Left lobe of liver (tissue), 2 donors: ENCODE measurements at regions not wholly inside any gene's neighbourhood (a gene's known extent, or its start where the extent isn't known, plus 50 kb on each side); places are given as distances from the start of the nearest gene placed in this dataset.

Experiments used
- ATAC-seq: fragments of 200-7000 bp; cut with Tn5 transposase; one replicate; pipeline ENCODE4 v1.9.1; 2020; ENCODE audit warnings: mild to moderate bottlenecking, moderate library complexity
- DNase-seq: peaks from one replicate; pipeline ENCODE4 v3.0.0-alpha.2; 2020; ENCODE audit warnings: low spot score
- donor health status: DM: no; HTN: no; CAD: no; lungs with moderate emphysema.
- donor health status: DM: no; HTN: yes; CAD: no.

DNA sequence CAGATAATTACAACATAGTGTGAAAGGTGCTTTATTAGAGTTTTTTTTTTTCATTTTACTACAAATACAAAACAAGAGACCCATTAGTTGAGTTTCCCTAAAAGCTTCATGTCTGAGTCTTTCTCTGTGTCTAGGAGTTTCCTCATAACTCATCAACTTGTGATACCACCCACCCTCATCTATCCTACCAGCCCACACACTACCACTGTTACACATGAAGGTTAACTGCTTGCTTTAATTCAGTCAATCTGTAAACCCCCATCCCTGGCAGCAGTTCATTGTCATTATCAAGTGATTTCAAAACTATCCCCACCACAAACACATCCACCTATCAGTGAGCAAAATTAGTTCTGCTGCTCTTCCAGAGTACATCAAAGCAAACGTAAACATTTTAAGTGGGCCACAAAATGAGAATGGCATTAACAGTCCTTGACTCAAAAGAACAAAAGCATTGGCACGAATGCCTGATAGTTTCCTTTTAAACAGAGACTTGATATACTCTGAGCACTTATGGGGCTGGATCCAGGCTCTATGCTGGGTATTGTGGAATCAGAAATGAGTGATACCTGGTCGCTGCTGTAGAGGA lies 331.6 kb upstream of the FAM241A start:
- DNase-seq: no peak
- no peak for ATAC-seq

GRCh38 chr4:111814961-111815360 lies 330.3 kb upstream of the FAM241A start:
- DNase-seq: no peak
- no peak for ATAC-seq

GRCh38 chr4:111821342-111821741 lies 323.9 kb upstream of the FAM241A start:
- no peak for ATAC-seq

GRCh38 chr4:111836601-111837000 lies 308.7 kb upstream of the FAM241A start:
- no peak for ATAC-seq
- DNase-seq: no peak

More at GRCh38 chr4:111821342-111821741, 323.9 kb upstream of the FAM241A start:
- DNase-seq: no peak

GRCh38 chr4:111837761-111838160 lies 307.5 kb upstream of the FAM241A start:
- ATAC-seq (no peak), DNase-seq (no peak)

GRCh38 chr4:111838406-111838930 lies 306.8 kb upstream of the FAM241A start:
- no peak for DNase-seq
- ATAC-seq: no peak

DNA sequence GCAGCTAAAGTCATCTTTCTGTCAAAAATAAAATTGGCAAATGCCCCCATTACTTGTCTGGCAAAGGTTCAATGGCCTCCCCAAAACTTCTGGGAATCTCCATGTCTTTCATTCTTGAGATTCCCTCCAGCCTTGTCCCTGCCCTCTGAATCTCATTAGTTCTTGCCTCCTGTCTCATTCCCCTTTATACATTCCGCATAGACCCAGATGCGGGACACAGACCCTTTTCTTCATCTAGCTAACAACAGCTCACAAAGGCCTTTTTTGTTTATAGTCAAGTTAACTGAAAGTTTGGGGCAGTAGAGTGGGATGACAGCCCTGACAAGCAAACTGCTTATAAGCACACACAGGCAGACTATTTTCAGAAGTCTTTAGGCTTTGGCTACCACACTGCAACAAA lies 306.1 kb upstream of the FAM241A start:
- no peak for DNase-seq
- no peak for ATAC-seq

- ATAC-seq (no peak), DNase-seq (no peak)
These were observed 302.9 kb upstream of the FAM241A start for GRCh38 chr4:111842336-111842735.

DNA sequence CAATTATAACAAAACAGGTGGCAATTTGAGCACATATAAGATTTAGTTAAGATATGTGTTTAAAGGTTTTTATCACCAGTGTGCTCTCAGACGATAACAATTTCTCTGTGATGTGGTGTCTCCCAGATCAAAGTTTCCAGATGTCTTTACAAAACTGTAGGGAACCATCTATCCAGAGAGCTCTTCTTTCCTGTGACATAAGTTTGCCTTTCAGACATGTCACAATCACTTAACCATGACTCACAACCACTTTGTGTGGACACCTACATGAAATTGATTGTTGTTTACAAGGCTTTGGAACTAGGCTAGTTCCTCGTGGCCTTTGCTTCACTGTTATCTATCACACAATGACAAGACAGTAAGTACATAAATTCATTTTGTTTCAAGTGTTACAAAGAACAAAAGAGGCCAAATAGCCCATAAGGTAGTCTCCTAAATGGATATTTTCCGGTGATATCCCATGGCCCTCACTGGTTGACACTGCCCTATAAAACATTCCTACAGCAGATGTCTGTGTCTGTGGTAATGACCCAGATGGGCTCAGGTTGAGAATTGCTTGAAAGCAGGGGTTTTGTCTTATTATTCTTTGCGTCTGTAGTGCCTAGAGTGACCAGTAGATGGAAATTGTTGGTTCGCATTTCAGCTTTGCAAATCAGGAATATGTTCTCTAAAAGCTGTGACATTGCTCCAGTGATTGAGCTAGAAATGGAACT lies 297.8 kb upstream of the FAM241A start:
- DNase-seq: no peak
- ATAC-seq: no peak

- ATAC-seq (no peak), DNase-seq (no peak)
These were observed 295.4 kb upstream of the FAM241A start for GRCh38 chr4:111849746-111850284.

GRCh38 chr4:111854494-111855087 lies 290.7 kb upstream of the FAM241A start:
- DNase-seq (no peak), ATAC-seq (peak; percentile 85)

DNA sequence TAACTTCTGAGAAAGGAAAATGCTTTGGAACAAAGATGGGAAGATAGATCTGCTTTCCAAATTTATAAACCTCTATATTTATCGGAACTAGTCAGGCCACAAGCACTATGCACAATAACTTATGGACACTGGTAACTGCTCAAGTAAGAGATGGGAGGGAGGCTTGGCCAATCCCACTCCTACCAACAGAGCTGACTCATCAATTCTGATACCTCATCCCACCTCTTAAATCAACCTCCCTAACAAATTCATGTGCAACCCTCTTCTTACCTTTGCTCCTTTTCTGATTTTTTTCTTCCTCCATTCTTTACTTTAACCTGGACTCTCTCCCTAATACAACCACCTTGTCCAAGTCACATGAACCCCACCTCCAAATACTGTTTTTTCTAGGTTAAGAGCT lies 289.9 kb upstream of the FAM241A start:
- DNase-seq (no peak), ATAC-seq (no peak)

- ATAC-seq: no peak
- no peak for DNase-seq
These were observed 281.2 kb upstream of the FAM241A start for GRCh38 chr4:111864066-111864465.

DNA sequence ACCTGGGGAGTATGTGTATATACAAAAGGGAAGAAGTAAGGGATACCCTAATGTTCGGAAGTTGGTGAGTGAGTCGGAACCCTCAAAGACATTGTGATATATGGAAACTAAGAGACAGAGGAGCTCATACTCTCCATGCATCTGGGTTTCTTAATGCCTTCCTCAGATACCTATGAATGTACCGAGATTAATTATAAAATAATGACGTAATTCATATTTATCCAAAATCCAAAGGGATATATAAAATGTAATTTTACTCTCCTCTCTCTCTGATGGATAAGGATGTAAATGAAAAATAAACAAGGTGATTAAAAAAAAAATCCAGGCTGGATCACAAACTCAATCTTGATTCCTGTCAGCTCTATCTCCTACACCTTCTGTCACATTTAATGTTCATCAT lies 275.9 kb upstream of the FAM241A start:
- DNase-seq (no peak), ATAC-seq (no peak)

DNA sequence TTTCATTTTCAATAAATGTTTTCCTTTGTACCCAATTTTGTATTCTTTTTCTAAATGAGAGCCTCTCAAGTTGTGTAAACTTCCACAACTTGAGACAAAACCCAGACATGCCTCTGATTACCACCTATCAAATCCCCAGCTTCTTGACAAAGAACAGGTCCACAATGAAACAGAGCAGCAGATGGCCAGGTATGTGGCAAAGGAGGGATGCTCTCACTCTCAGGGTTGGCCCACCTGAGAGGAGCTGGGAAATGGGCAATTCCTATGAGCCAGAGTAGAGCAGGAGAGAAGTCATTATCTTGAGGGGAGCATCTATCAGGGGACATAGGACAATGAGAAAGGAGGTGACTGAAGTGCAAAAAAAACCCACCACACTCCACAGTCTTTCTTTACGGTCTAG lies 273.5 kb upstream of the FAM241A start:
- no peak for DNase-seq

DNA sequence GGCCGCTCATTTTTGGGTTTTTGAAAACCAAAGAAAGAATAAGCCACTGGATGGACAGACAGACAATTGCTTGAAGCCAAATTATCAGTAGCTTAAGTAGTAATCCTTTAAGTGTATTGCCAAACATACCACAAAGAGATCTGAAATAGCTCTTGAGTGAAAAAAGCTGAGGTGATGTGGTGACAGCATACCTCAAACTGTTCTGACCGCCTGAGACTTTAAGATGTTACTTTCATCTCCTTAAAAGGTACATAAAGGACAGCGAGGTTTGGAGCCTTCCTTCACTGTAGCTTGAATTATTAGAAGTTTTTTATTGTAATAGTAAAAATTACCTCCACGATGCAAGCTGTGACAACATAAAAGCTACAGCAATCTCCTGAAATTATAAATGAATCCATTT lies 271.5 kb upstream of the FAM241A start:
- DNase-seq (no peak), ATAC-seq (no peak)

More for the DNA sequence above, 273.5 kb upstream of the FAM241A start:
- no peak for ATAC-seq

DNA sequence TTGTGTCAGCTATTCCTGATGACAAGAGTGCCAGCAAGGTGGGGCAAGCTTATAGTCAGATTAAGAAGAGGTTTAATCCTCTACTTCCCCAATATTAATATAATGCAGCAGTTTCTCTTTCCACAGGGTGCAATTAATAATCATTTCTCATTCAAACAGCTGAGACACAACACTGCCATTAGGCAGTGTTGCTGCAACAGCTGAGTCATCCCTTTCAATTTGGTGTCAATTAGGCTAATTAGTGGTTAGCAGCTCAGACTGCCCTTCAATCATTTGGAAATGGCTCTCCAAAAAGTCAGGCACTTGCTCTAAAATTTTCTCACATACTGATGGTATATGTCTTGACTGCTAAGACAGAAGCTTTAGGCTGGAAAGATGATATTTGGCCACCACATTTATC lies 265.7 kb upstream of the FAM241A start:
- DNase-seq (no peak), ATAC-seq (no peak)

DNA sequence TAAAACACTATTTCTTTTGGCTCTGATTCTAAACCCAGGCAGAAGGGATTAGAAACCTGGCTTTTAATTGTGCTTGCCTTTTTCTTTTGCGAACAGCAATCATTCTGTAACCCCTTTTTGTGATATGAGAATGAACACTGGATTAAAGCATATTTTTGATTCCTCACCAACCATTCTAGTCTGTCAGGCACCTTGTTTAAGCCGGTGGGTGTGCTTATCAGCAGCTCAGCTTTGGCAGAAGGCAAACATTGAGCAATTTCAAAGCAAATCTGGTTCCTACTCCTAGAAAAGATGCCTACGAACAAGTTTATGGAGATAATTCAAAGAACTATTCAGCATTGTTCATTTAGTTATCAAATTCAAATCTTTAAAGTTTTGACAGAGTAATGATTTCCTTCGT lies 265.1 kb upstream of the FAM241A start:
- no peak for ATAC-seq
- DNase-seq: no peak

DNA sequence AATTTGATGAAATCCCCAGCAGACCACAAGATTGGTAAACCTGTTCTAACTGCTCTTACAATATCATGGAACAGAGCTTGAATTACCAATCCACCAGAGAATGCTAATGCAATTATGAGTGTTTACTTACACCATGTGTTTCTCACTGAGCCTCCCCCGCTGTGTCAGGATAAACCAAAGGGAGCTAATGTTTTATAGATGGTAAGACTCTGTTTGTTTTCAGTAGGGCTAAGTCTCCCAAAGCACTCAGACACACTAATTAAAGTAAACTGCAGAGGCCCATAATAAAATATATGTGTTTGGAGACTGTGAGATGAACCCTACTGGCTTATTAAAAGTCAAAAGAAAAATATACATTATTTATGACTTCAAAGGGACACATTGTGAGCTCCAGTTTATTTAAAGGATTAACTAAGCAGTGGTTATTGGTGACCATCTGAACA lies 261.7 kb upstream of the FAM241A start:
- no peak for ATAC-seq
- no peak for DNase-seq

DNA sequence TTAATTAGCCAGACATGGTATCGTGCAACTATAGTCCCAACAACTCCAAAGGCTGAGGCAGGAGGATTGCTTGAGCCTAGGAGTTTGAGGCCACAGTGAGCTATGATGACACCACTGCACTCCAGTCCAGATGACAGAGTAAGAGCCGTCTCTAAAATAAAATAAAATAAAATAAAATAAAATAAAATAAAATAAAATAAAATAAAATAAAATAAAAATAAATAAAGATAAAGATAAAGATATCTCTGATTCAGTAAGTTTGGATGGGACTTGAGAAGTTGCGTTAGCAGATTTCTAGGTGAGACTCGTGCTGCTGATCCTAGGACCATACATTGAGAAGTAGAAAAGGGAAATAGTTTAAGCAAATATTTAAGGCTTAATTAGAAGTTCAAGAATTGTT lies 254.8 kb upstream of the FAM241A start:
- no peak for ATAC-seq
- DNase-seq: no peak

- DNase-seq (no peak), ATAC-seq (no peak)
These were observed 239.7 kb upstream of the FAM241A start for GRCh38 chr4:111905511-111905910.

- no peak for ATAC-seq
These were observed 225.6 kb upstream of the FAM241A start for GRCh38 chr4:111919639-111920038.

More at GRCh38 chr4:111919639-111920038, 225.6 kb upstream of the FAM241A start:
- DNase-seq: no peak
